A549 (cell line): ENCODE measurements at regions not wholly inside any gene's neighbourhood (a gene's known extent, or its start where the extent isn't known, plus 50 kb on each side); places are given as distances from the start of the nearest gene placed in this dataset.

Source experiments
- ATAC-seq, 2 experiments: fragments of 200-7000 bp in 1 of 2; fragments of >200 bp in 1 of 2; cut with Nextera tagmentation in 1 of 2; cut with Tn5 transposase in 1 of 2; 3 replicates each; pipeline versions ENCODE4 v1.8.0 to v1.9.1; 2018 to 2020; ENCODE audit warnings: mild to moderate bottlenecking in 1 of 2, moderate library complexity in 1 of 2
- CTCF ChIA-PET: fragments of 300-600 bp; sonication (Branson Sonifier 250); formaldehyde crosslinking; extraction: SDS; loops from one replicate; lab custom pipeline; 2021; ENCODE audit warnings: antibody characterized with exemption, inconsistent platforms; lab: Yijun Ruan, JAX
- POLR2A ChIA-PET: fragments of 350-600 bp; formaldehyde crosslinking; extraction: SDS; loops from one replicate; lab custom pipeline; 2021; ENCODE audit warnings: antibody characterized with exemption, inconsistent platforms; lab: Yijun Ruan, JAX
- DNase-seq, 2 experiments: peaks; one replicate each; pipeline versions ENCODE4 v3.0.0 to v3.0.0-alpha.2; 2011 to 2016; ENCODE audit warnings: low read depth in 1 of 2, low spot score in 1 of 2
- FAIRE-seq: peaks from 2 replicates; lab custom pipeline; 2011; peaks lifted over from hg19 to GRCh38; lab: Jason Lieb, UNC
- H3K27ac ChIP-seq, 2 experiments: fragments of >200 bp; sonication (Bioruptor Twin); formaldehyde crosslinking; 3 replicates each; pipeline ENCODE4 v1.5.1; 2016 to 2017
- H3K4me1 ChIP-seq: fragments of >200 bp; sonication (Bioruptor Twin); formaldehyde crosslinking; 3 replicates; pipeline ENCODE4 v1.6.1; 2016
- H3K4me2 ChIP-seq: fragments of >200 bp; sonication (Bioruptor Twin); formaldehyde crosslinking; 3 replicates; pipeline ENCODE4 v1.6.1; 2016
- H3K4me3 ChIP-seq: fragments of >200 bp; sonication (Bioruptor Twin); formaldehyde crosslinking; 3 replicates; pipeline ENCODE4 v1.5.1; 2016
- H3K9me3 ChIP-seq: fragments of >200 bp; sonication (Bioruptor Twin); formaldehyde crosslinking; 3 replicates; pipeline ENCODE4 v1.6.1; 2016
- ATOH8 ChIP-seq: fragments of 250-450 bp; sonication (Bioruptor Pico); IDR thresholded peaks from 2 replicates; pipeline ENCODE4 v1.5.0; 2020; ENCODE audit warnings: low read depth, mild to moderate bottlenecking, moderate library complexity
- CBX2 ChIP-seq: fragments of 200-600 bp; sonication (generic); IDR thresholded peaks from 2 replicates; pipeline ENCODE4 v1.6.1; 2016; ENCODE audit warnings: low read depth, mild to moderate bottlenecking, borderline replicate concordance
- EHF ChIP-seq: fragments of 250-450 bp; sonication (Bioruptor Pico); IDR thresholded peaks from 2 replicates; pipeline ENCODE4 v1.5.0; 2020; ENCODE audit warnings: mild to moderate bottlenecking
- ESRRA ChIP-seq: fragments of 150-350 bp; IDR thresholded peaks from 2 replicates; pipeline ENCODE4 v1.6.1; 2014; ENCODE audit warnings: mild to moderate bottlenecking, low read length, borderline replicate concordance
- GATA3 ChIP-seq: IDR thresholded peaks from 2 replicates; pipeline ENCODE4 v1.6.1; 2012; ENCODE audit warnings: borderline replicate concordance
- HDAC2 ChIP-seq: fragments of 200-600 bp; sonication (generic); IDR thresholded peaks from 2 replicates; pipeline ENCODE4 v1.6.1; 2016
- JUN ChIP-seq, 2 experiments: fragments of >200 bp; sonication (Bioruptor Twin); formaldehyde crosslinking; IDR thresholded peaks; 2 replicates in 1 of 2; 3 replicates in 1 of 2; pipeline ENCODE4 v1.6.1; 2016 to 2017
- MAZ ChIP-seq: fragments of 150-350 bp; IDR thresholded peaks from 2 replicates; pipeline ENCODE4 v1.6.1; 2014; ENCODE audit warnings: antibody characterized with exemption, low read depth, low read length, borderline replicate concordance
- NPAS2 ChIP-seq: fragments of 250-450 bp; sonication (Bioruptor Pico); IDR thresholded peaks from 2 replicates; pipeline ENCODE4 v1.8.0; 2022; ENCODE audit warnings: mild to moderate bottlenecking, moderate library complexity, borderline replicate concordance
- PBX3 ChIP-seq: IDR thresholded peaks from 2 replicates; pipeline ENCODE4 v1.6.1; 2012
- POLR2AphosphoS2 ChIP-seq: conservative IDR thresholded peaks from 2 replicates; pipeline ENCODE4 v1.6.1; 2012; ENCODE audit warnings: low read length, improper control_type of control experiment, inconsistent platforms
- RARB ChIP-seq: fragments of 250-450 bp; sonication (Bioruptor Pico); IDR thresholded peaks from 2 replicates; pipeline ENCODE4 v1.8.0; 2021; ENCODE audit warnings: mild to moderate bottlenecking, moderate library complexity
- RCOR1 ChIP-seq: fragments of 150-350 bp; IDR thresholded peaks from 2 replicates; pipeline ENCODE4 v1.6.1; 2014; ENCODE audit warnings: antibody characterized with exemption, low read length, low read depth
- RFX5 ChIP-seq: fragments of 450-650 bp; IDR thresholded peaks from 2 replicates; pipeline ENCODE4 v1.7.1; 2014; ENCODE audit warnings: antibody characterized with exemption, mild to moderate bottlenecking, moderate library complexity
- SMC3 ChIP-seq: fragments of >200 bp; sonication (Bioruptor Twin); formaldehyde crosslinking; IDR thresholded peaks from 3 replicates; pipeline ENCODE4 v1.6.1; 2018; ENCODE audit warnings: inconsistent platforms
- ZFP36 ChIP-seq: fragments of 450-650 bp; IDR thresholded peaks from 2 replicates; pipeline ENCODE4 v1.6.1; 2014; ENCODE audit warnings: borderline replicate concordance; ENCODE audit not compliant: partially characterized antibody
- ZSCAN20 ChIP-seq: fragments of 250-450 bp; sonication (Bioruptor Pico); IDR thresholded peaks from 2 replicates; pipeline ENCODE4 v1.8.0; 2022; ENCODE audit warnings: mild to moderate bottlenecking, moderate library complexity
- WGBS: methylation state at CpG from one replicate; pipeline ENCODE4 v1.1.6; 2017; ENCODE audit errors: missing lambda C conversion rate; 5-methylcytosine and 5-hydroxymethylcytosine counted together
- TF ChIP-seq, protein P1 (sequence below): fragments of >200 bp; sonication (Bioruptor Twin); formaldehyde crosslinking; IDR thresholded peaks from 3 replicates; pipeline ENCODE4 v1.6.1; 2016
- TF ChIP-seq, protein P2 (sequence below): fragments of 150-350 bp; IDR thresholded peaks from 2 replicates; pipeline ENCODE4 v1.6.1; 2014; ENCODE audit warnings: low read depth, mild to moderate bottlenecking, low read length
- TF ChIP-seq, protein P3 (sequence below): fragments of 250-450 bp; sonication (Bioruptor Pico); IDR thresholded peaks from 2 replicates; pipeline ENCODE4 v1.5.0; 2021; ENCODE audit warnings: mild to moderate bottlenecking, moderate library complexity, borderline replicate concordance

DNA sequence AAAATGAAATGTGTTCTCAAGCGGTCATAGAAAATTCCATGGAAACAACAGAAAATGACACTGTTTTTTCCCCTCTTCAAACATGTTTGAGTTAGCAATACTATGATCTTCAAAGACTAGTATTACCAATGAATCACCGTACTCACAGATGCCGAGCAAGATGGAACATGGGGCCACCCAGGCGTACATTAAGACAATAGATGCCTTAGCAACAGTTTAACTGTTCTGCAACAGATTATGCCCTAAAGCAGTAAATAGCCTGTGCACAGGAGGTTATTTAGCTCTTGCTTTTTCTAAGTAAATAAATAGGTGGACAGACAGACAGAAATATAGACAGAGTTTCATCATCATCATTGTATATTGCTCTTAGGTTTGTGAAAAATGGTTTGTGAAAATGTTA, 284.0 kb upstream of the DEFB112 start:
- no peak for TF ChIP-seq EHF
- TF ChIP-seq RARB (CRISPR knock-in tag) = no peak
- no peak for TF ChIP-seq GATA3
- no peak for TF ChIP-seq RCOR1
- TF ChIP-seq ATOH8 (CRISPR knock-in tag) = no peak
- TF ChIP-seq CBX2 = no peak
- ChIA-PET CTCF (no interaction called here), POLR2A (no interaction called here)
- Histone ChIP-seq H3K9me3 (no peaks in the 10 kb centered on the region), H3K27ac (no peak overlapping the region), H3K4me1 (no peaks in the 10 kb centered on the region), H3K4me2 (no peak overlapping the region), H3K4me3 (no peak overlapping the region)
- no peak for FAIRE-seq
- WGBS = 27% methylated on average over 4 of the region's 4 CpGs
- no peak for DNase-seq
- ATAC-seq = no peak

- no peak for FAIRE-seq
- WGBS = 59% methylated on average over 3 of the region's 3 CpGs
- Histone ChIP-seq H3K9me3 (no peaks in the 10 kb centered on the region), H3K4me3 (no peak overlapping the region), H3K4me1 (no peaks in the 10 kb centered on the region), H3K4me2 (no peak overlapping the region), H3K27ac (no peak overlapping the region)
- TF ChIP-seq MAZ = no peak
- no peak for TF ChIP-seq PBX3
- TF ChIP-seq HDAC2 = no peak
- no peak for TF ChIP-seq POLR2AphosphoS2
- TF ChIP-seq, protein P1, sequence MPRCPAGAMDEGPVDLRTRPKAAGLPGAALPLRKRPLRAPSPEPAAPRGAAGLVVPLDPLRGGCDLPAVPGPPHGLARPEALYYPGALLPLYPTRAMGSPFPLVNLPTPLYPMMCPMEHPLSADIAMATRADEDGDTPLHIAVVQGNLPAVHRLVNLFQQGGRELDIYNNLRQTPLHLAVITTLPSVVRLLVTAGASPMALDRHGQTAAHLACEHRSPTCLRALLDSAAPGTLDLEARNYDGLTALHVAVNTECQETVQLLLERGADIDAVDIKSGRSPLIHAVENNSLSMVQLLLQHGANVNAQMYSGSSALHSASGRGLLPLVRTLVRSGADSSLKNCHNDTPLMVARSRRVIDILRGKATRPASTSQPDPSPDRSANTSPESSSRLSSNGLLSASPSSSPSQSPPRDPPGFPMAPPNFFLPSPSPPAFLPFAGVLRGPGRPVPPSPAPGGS = no peak
- TF ChIP-seq, protein P2, sequence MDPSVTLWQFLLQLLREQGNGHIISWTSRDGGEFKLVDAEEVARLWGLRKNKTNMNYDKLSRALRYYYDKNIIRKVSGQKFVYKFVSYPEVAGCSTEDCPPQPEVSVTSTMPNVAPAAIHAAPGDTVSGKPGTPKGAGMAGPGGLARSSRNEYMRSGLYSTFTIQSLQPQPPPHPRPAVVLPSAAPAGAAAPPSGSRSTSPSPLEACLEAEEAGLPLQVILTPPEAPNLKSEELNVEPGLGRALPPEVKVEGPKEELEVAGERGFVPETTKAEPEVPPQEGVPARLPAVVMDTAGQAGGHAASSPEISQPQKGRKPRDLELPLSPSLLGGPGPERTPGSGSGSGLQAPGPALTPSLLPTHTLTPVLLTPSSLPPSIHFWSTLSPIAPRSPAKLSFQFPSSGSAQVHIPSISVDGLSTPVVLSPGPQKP = no peak
- no peak for TF ChIP-seq ZFP36
- TF ChIP-seq, protein P3, sequence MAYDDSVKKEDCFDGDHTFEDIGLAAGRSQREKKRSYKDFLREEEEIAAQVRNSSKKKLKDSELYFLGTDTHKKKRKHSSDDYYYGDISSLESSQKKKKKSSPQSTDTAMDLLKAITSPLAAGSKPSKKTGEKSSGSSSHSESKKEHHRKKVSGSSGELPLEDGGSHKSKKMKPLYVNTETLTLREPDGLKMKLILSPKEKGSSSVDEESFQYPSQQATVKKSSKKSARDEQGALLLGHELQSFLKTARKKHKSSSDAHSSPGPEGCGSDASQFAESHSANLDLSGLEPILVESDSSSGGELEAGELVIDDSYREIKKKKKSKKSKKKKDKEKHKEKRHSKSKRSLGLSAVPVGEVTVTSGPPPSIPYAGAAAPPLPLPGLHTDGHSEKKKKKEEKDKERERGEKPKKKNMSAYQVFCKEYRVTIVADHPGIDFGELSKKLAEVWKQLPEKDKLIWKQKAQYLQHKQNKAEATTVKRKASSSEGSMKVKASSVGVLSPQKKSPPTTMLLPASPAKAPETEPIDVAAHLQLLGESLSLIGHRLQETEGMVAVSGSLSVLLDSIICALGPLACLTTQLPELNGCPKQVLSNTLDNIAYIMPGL = no peak
- no peak for TF ChIP-seq EHF
- no peak for TF ChIP-seq JUN (IDR thresholded peaks at IDR 0.05)
- no peak for TF ChIP-seq ATOH8 (CRISPR knock-in tag)
- no peak for ATAC-seq
- no peak for DNase-seq
- ChIA-PET POLR2A (no interaction called here), CTCF (no interaction called here)
Observed at GRCh38 chr6:50337532-50338122, 287.9 kb upstream of the DEFB112 start.

DNA sequence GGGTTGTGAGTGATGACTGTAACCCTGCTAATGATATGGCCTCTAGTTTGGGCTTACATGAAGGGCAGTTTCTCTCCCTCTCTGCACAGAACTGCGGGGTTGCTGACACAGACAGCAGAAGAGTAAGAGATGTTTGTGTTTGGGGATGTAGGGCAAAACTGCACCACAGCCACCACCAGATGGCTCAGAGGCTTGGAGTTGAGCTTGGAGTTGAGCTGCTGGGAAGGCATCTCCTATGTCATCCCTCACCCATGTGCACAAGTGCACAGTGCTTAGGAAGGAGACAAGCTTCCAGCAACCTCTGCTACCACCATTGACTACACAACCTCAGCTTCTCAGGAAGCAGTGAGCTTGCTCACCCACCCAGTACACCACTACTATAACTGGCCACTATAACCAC, 303.9 kb upstream of the DEFB112 start:
- POLR2A ChIA-PET = no interaction called here
- FAIRE-seq (no peak), DNase-seq (no peak), ATAC-seq (no peak)
- H3K4me2 ChIP-seq = no peak overlapping the region
- CTCF ChIA-PET = no interaction called here
- H3K9me3 ChIP-seq = no peaks in the 10 kb centered on the region
- 0% methylated on average over 1 of the region's 1 CpG for WGBS
- no peak overlapping the region for H3K4me3 ChIP-seq
- no peaks in the 10 kb centered on the region for H3K4me1 ChIP-seq
- no peak overlapping the region for H3K27ac ChIP-seq
- no peak for TF ChIP-seq ATOH8 (CRISPR knock-in tag)
- TF ChIP-seq ESRRA = no peak
- no peak for TF ChIP-seq RFX5
- TF ChIP-seq PBX3 = no peak
- no peak for TF ChIP-seq NPAS2 (CRISPR knock-in tag)
- no peak for TF ChIP-seq ZFP36
- TF ChIP-seq, protein P3 = no peak
- TF ChIP-seq EHF = no peak
- no peak for TF ChIP-seq SMC3
- TF ChIP-seq ZSCAN20 = no peak
